Mesothelial cell of epicardium (in vitro differentiated cells): ENCODE measurements at regions not wholly inside any gene's neighbourhood (a gene's known extent, or its start where the extent isn't known, plus 50 kb on each side); places are given as distances from the start of the nearest gene placed in this dataset.
A peak's percentile ranks its signal among the peaks of the same experiment; 100 is the strongest.

Source experiments
- DNase-seq, 2 experiments: peaks; one replicate each; pipeline ENCODE4 v3.0.0; 2021; ENCODE audit warnings: low spot score in 2 of 2; ENCODE audit not compliant: unreplicated experiment in 2 of 2
- H3K27ac Mint-ChIP-seq: 2 replicates; pipeline ENCODE4 v1.8.0; 2021; ENCODE audit warnings: mixed read lengths
- H3K27me3 Mint-ChIP-seq: 2 replicates; pipeline ENCODE4 v1.8.0; 2021; ENCODE audit warnings: low read depth, mixed read lengths
- H3K36me3 Mint-ChIP-seq: 2 replicates; pipeline ENCODE4 v1.8.0; 2021; ENCODE audit warnings: mixed read lengths
- H3K4me1 Mint-ChIP-seq: 2 replicates; pipeline ENCODE4 v1.8.0; 2021; ENCODE audit warnings: mixed read lengths
- H3K4me3 Mint-ChIP-seq: 2 replicates; pipeline ENCODE4 v1.8.0; 2021; ENCODE audit warnings: mild to moderate bottlenecking, moderate library complexity, mixed read lengths
- H3K9me3 Mint-ChIP-seq: 2 replicates; pipeline ENCODE4 v1.8.0; 2021; ENCODE audit warnings: mixed read lengths
- TF ChIP-seq, protein P1 (sequence below): fragments of 200-600 bp; sonication (generic); IDR thresholded peaks from one replicate; pipeline ENCODE4 v1.5.0; 2021; ENCODE audit warnings: antibody characterized with exemption; ENCODE audit not compliant: unreplicated experiment

DNA sequence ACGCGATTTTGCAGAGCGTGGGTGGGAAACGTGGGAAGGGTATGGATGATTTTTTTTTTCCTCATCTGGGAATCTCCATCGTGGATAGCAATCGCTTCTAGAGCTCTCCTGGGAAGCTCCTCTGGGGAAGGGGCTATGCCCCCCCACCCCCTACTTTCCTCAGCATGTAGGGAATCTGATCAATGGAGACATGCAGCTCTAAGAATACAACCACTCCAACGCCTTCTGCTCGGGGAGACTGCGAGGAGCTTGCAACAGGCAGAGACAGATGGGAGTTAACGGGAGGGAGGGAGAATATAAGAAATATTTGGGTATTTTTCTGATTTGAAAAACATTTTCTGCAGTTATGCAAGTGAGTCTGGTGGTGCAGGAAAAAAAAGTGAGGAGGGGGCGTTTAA, 104.6 kb upstream of the HSD17B12 start:
- Mint-ChIP-seq H3K4me3 (peak overlapping the region; percentile 67), H3K4me1 (peaks cover 35% of the 10 kb centered on the region), H3K27ac (peak overlapping the region; percentile 26), H3K9me3 (no peaks in the 10 kb centered on the region), H3K27me3 (peaks cover 100% of the 10 kb centered on the region), H3K36me3 (no peaks in the 10 kb centered on the region)
- no peak for DNase-seq
- TF ChIP-seq, protein P1, sequence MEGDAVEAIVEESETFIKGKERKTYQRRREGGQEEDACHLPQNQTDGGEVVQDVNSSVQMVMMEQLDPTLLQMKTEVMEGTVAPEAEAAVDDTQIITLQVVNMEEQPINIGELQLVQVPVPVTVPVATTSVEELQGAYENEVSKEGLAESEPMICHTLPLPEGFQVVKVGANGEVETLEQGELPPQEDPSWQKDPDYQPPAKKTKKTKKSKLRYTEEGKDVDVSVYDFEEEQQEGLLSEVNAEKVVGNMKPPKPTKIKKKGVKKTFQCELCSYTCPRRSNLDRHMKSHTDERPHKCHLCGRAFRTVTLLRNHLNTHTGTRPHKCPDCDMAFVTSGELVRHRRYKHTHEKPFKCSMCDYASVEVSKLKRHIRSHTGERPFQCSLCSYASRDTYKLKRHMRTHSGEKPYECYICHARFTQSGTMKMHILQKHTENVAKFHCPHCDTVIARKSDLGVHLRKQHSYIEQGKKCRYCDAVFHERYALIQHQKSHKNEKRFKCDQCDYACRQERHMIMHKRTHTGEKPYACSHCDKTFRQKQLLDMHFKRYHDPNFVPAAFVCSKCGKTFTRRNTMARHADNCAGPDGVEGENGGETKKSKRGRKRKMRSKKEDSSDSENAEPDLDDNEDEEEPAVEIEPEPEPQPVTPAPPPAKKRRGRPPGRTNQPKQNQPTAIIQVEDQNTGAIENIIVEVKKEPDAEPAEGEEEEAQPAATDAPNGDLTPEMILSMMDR: no peak

DNA sequence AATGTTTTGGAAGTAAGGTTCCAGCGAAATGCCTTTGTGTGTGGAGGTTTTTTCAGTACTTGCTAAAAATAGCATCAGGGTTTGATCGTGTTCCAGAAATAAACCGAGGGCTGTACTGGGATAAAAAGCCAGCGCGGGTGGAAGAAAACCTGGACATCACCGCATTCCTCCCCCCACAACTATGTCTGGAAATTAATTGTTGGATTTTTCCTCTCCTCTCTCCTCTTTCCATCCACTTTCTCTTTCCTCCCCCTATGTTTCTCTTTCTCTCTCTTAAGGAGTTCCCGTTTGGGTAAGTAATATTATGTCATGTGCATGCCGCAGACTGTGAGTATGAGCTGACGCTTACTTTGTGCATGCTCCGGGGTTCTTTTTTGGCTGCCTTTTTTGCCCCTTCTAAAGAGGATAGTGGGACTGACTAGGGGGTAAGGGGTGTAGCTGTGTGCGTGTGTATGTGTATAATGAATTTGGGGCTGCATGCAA, 104.2 kb upstream of the HSD17B12 start:
- H3K27ac Mint-ChIP-seq: no peak overlapping the region
- H3K27me3 Mint-ChIP-seq: peaks cover 100% of the 10 kb centered on the region
- no peak for DNase-seq
- TF ChIP-seq, protein P1: no peak
- no peaks in the 10 kb centered on the region for H3K9me3 Mint-ChIP-seq
- H3K4me3 Mint-ChIP-seq: peak overlapping the region; percentile 67
- no peaks in the 10 kb centered on the region for H3K36me3 Mint-ChIP-seq
- peaks cover 38% of the 10 kb centered on the region for H3K4me1 Mint-ChIP-seq

GRCh38 chr11:43576803-43577521, 103.6 kb upstream of the HSD17B12 start:
- DNase-seq: no peak
- Mint-ChIP-seq H3K36me3 (no peaks in the 10 kb centered on the region), H3K27me3 (peaks cover 100% of the 10 kb centered on the region), H3K4me3 (peak overlapping the region; percentile 67), H3K4me1 (peaks cover 38% of the 10 kb centered on the region), H3K9me3 (no peaks in the 10 kb centered on the region), H3K27ac (no peak overlapping the region)
- TF ChIP-seq, protein P1: no peak

DNA sequence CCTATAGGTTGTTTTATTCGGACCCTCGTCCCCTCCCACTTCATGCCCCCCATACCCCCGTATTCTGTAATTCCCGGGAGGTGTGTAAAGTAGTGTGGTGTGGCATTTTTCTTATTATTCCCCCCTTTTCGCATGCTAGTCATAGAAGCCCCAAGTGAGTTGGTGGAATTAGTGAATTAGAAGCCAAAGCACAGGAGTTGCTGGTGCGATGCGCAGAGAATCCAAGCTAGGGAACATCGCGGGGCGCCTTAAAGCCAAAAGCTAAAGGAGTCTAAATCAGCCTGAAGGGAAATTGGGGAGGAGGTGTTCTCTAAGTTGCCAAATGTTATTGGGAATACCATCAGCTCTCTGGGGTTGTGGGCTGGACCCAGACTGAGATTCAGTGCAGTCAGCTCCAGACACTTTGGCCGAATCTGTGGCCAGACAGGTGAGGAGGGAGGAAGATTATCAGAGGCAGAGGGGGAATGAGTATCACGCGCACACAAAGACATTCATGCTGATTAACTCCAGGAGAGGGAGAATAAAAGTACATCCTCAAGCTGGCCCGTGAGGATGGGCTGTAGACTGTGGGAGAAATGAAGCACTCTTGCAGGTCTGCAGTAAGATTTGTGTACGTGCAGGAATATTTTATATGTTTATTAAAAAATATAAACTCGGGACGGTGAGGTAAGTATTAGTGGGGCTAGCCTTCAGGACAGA, 102.8 kb upstream of the HSD17B12 start:
- Mint-ChIP-seq H3K4me3 (peak overlapping the region; percentile 25), H3K36me3 (no peaks in the 10 kb centered on the region), H3K9me3 (no peaks in the 10 kb centered on the region), H3K27me3 (peaks cover 100% of the 10 kb centered on the region), H3K27ac (no peak overlapping the region), H3K4me1 (peaks cover 38% of the 10 kb centered on the region)
- TF ChIP-seq, protein P1: no peak
- no peak for DNase-seq

DNA sequence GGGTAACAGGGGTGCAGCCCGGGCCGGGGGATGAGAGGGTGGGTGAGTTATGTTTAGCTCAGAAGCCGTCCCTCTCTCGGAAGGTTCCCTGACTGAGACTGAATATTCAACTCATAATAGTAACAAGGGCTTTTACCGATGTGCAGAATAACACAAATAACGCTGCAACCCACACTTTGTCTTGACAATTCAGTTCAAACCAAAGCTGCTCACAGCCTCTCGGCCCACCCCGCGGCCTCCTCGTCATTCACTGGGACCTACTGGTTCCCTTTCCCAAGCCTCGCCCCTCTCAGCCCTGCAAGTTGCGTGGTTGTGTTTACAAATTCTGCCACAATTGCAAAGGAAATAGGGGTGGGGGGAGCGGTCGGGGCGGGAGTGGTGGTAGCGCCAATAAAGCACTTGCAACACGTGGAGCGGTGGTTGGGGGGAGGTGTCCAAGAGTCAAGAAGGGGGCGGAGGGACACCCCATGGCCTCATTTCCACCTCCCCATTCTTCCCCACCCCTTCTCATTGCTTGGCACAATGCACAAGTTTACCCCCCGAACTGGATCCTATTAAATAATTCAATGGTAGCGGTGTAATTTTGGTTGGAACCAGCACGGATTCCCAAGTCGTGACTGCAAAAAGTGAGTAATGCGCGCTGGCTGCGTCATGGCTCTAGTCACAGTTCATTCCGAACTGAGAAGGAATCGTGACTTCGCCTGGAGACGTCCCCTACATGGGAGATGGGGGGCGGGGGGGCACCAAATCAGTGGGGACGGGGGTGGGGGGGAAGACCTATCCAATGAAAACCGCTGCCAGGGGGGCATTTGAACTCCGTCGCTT, 102.0 kb upstream of the HSD17B12 start:
- no peaks in the 10 kb centered on the region for H3K9me3 Mint-ChIP-seq
- peak overlapping the region; percentile 75 for H3K4me3 Mint-ChIP-seq
- H3K4me1 Mint-ChIP-seq: peaks cover 38% of the 10 kb centered on the region
- no peak overlapping the region for H3K27ac Mint-ChIP-seq
- no peak for DNase-seq
- H3K36me3 Mint-ChIP-seq: no peaks in the 10 kb centered on the region
- peaks cover 100% of the 10 kb centered on the region for H3K27me3 Mint-ChIP-seq
- TF ChIP-seq, protein P1: no peak
